Activated naive CD4-positive, alpha-beta T cell treated with anti-CD3 and anti-CD28 coated beads, Interleukin-2, amount 50 U/mL, for 16 hours (primary cell): ENCODE measurements at regions not wholly inside any gene's neighbourhood (a gene's known extent, or its start where the extent isn't known, plus 50 kb on each side); places are given as distances from the start of the nearest gene placed in this dataset.
A peak's percentile ranks its signal among the peaks of the same experiment; 100 is the strongest.

ENCODE experiments used
- DNase-seq: peaks from one replicate; pipeline ENCODE4 v3.0.0-alpha.2; 2020

- DNase-seq, result no peak
These were observed 55.4 kb upstream of the SCEL start for GRCh38 chr13:77480066-77480465.

GRCh38 chr13:77479326-77479725 is 56.2 kb upstream of the SCEL start:
- no peak for DNase-seq

- no peak for DNase-seq
These were observed 58.1 kb upstream of the SCEL start for GRCh38 chr13:77477299-77477848.

GRCh38 chr13:77476456-77476855 is 59.0 kb upstream of the SCEL start:
- no peak for DNase-seq

GRCh38 chr13:77475345-77476084 is 60.0 kb upstream of the SCEL start:
- no peak for DNase-seq

GRCh38 chr13:77470986-77471385 is 64.5 kb upstream of the SCEL start:
- DNase-seq, result no peak

- no peak for DNase-seq
These were observed 68.6 kb upstream of the SCEL start for GRCh38 chr13:77466753-77467422.

GRCh38 chr13:77465603-77466195 is 69.8 kb upstream of the SCEL start:
- DNase-seq, result no peak

- no peak for DNase-seq
These were observed 75.3 kb upstream of the SCEL start for GRCh38 chr13:77460195-77460594.

GRCh38 chr13:77459592-77459991 is 75.9 kb upstream of the SCEL start:
- DNase-seq, result no peak

- no peak for DNase-seq
These were observed 76.8 kb upstream of the SCEL start for GRCh38 chr13:77458736-77459135.

- DNase-seq, result no peak
These were observed 77.5 kb upstream of the SCEL start for GRCh38 chr13:77457966-77458365.

GRCh38 chr13:77456271-77456670 is 79.2 kb upstream of the SCEL start:
- no peak for DNase-seq

- no peak for DNase-seq
These were observed 86.2 kb upstream of the SCEL start for GRCh38 chr13:77449265-77449664.

- no peak for DNase-seq
These were observed 86.8 kb upstream of the SCEL start for GRCh38 chr13:77448689-77449088.

- no peak for DNase-seq
These were observed 92.0 kb upstream of the SCEL start for GRCh38 chr13:77443511-77443910.

- no peak for DNase-seq
These were observed 98.2 kb upstream of the SCEL start for GRCh38 chr13:77437267-77437666.

GRCh38 chr13:77434289-77434688 is 101.2 kb upstream of the SCEL start:
- DNase-seq, result no peak

GRCh38 chr13:77431449-77431848 is 104.1 kb upstream of the SCEL start:
- DNase-seq, result no peak

GRCh38 chr13:77430377-77430951 is 103.6 kb upstream of the MYCBP2 start:
- no peak for DNase-seq

GRCh38 chr13:77429320-77430142 is 102.6 kb upstream of the MYCBP2 start:
- DNase-seq, result peak; percentile 35

GRCh38 chr13:77425705-77426104 is 98.8 kb upstream of the MYCBP2 start:
- DNase-seq, result no peak

GRCh38 chr13:77423296-77423695 is 96.4 kb upstream of the MYCBP2 start:
- DNase-seq, result no peak
